Superior temporal gyrus (tissue), 1 donor: ENCODE measurements at regions not wholly inside any gene's neighbourhood (a gene's known extent, or its start where the extent isn't known, plus 50 kb on each side); places are given as distances from the start of the nearest gene placed in this dataset.

Source experiments
- DNase-seq: peaks from one replicate; pipeline ENCODE4 v3.0.0-alpha.2; 2016; ENCODE audit errors: extremely low spot score

GRCh38 chr10:47143473-47143872, 156.5 kb upstream of the GDF10 start:
- DNase-seq, result no peak

- DNase-seq, result no peak
Observed at GRCh38 chr10:47144525-47144924, 155.5 kb upstream of the GDF10 start.

GRCh38 chr10:47145290-47145934, 154.6 kb upstream of the GDF10 start:
- DNase-seq, result no peak

DNA sequence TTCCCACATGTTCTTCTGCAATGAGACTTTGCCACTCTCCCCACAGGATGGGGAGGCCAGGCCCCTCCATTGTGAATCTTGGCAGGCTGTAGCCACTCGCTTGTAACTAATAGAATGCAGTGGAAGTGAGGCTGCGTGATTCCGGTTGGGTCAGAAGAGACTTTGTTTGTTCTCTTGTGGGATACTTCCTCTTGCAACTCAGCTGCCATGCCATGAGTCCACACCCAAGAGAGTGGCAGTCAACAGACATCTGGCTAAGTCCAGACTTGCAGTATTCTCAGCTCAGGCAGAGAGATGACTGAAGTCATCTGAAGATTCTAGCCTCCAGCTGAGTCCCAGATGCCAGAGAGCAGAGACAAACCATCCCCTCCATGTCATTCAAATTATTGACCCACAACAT, 153.4 kb upstream of the GDF10 start:
- no peak for DNase-seq

GRCh38 chr10:47147186-47147585, 152.8 kb upstream of the GDF10 start:
- no peak for DNase-seq

DNA sequence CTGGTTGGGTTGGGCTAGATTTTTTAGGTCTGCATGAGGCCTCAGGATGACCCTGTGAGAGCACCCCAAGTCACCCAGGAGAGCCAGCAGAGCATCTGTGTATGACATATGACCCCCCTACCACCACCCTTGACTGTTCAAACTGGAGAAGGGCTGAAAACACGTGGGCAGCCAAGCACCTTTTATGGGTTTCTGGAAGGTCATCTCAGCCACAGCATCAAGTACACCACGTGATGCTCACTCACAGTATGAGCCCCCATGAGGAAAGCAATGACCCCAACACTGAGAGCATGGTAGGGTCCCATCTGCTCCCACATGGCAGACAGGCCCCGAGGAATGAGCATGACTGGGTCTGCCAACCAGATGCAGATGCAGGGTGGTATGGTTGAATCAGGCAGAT, 149.4 kb upstream of the GDF10 start:
- DNase-seq, result no peak

GRCh38 chr10:47151920-47152319, 148.1 kb upstream of the GDF10 start:
- DNase-seq, result no peak

DNA sequence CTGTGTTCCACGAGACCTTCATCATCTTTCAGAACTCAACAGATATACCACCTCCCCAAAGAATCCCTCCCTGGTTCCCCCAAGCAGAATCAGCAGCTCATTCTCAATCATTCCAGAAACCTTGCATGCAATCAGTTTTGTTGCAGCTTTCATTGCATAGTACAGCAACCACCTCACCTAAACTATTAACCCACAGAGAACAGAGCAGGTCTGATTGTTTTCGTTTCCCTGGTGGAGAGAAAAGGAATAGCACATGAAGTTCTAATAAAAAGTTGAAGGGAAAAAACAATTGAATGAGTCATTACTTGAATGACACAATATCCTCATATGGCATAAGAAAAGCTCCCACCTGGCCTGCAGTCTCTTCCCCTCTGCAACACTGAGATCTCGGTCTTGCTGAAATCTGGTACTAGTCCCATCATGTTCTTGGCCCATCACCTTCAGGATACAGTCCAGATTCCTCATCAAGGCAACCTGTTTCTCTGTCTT, 147.1 kb upstream of the GDF10 start:
- DNase-seq, result no peak

- no peak for DNase-seq
Observed at GRCh38 chr10:47154762-47155161, 145.2 kb upstream of the GDF10 start.

- DNase-seq, result no peak
Observed at GRCh38 chr10:47156873-47157272, 143.1 kb upstream of the GDF10 start.

DNA sequence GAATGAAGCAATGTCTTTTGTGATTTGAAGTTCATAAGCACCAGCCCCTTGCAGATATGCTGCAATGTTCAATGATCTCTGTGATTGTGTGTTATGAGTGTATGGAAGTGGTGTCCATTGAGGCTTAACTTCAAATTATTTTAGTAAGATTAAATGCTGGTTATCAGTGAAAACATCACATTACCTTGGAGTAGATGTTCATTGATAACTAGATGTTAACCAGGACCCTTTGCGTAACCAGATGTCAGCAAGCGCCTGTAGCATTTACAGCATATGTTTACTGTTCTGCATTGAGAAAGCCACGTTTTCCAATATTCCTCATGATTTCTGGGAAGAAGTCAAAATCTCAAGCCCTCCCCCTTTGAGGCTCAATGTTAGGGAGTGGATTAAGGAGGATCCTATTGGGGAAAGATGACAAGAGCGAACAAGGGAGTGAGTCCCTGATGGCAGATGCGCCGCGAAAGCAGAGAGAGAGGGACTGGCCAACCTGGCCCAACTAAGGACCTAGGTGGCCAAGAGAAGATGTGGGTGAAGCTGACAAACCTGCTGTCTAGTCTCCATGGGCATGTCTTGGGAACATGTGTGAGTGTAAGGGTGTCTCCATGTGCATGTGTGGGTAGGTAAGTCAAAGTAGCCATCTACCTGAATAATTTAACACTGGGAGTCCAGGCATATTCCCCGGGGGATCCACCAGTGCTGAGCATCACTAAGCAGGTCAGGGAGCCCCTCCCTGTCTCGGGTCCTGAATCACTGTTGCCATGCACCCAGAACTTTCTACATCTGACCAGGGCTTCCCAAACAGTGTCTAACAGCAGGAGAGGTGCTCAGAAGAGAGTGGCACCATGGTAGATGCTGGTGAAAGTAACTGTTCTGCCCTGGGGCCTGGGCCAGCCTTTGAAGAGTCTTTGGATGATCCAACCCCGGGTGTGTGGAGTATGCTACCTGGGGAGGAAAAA, 141.6 kb upstream of the GDF10 start:
- DNase-seq, result no peak

DNA sequence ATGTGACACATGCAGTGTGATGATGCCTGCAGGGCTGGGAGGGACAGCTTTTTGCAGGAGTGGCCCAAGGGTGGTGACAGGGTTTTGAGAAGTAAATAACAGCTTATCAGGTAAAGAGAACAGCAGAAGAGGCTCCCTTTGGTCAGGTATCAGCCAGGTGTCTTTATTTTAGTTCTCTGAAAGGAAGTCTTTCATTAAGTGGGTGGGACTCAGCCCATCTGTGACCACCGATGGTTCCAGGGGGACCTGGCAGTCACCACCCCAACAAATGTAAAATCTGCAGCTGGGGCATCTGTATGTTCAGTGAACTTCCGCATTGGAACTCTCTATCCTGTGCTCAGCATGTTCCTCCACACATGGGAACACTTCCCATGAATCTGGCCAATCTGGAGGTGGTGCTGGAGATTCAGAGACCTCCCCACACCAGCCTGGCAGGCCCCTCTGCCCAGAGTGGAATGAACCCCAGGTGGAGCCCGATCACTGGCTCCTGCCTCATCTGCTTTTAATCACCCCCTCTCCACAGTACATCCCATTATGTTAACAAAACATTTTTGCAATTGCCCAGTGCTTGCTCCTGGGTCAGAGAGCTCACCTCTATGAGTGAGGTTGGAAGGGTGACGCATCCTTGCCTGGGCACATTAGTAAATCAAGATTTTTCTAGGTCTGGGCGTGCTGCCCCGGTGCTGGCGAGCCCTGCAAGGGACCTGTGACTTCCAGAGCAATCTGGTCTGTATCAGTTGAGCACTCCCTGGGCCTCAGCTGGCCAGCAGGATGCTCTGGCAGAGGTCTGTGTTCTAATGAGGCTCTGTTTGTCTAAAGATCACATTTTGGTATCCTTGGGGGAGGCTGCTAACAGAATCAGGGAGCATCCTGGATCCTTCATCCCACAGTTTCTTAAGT, 140.4 kb upstream of the GDF10 start:
- DNase-seq, result no peak

- no peak for DNase-seq
Observed at GRCh38 chr10:47160261-47160908, 139.6 kb upstream of the GDF10 start.

DNA sequence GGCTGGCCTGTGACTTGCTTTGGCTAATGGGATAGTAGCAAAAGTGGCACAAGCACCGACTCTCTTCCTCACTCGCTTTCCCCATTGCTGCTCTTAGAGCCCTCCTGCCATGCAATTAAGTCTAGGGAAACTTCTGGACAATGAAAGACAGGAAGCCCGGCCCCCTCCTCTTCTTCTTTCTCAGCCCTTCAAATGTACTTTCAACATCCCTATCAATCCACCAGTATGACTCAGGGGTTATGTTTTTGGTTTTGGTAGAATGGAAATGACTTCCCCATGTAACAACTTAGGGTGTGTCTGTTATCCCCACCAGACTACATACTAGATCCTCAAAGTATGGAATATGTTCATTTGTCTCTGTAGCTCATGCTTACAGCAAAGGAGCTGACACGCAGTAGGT, 139.0 kb upstream of the GDF10 start:
- no peak for DNase-seq

GRCh38 chr10:47161465-47161864, 138.5 kb upstream of the GDF10 start:
- no peak for DNase-seq

DNA sequence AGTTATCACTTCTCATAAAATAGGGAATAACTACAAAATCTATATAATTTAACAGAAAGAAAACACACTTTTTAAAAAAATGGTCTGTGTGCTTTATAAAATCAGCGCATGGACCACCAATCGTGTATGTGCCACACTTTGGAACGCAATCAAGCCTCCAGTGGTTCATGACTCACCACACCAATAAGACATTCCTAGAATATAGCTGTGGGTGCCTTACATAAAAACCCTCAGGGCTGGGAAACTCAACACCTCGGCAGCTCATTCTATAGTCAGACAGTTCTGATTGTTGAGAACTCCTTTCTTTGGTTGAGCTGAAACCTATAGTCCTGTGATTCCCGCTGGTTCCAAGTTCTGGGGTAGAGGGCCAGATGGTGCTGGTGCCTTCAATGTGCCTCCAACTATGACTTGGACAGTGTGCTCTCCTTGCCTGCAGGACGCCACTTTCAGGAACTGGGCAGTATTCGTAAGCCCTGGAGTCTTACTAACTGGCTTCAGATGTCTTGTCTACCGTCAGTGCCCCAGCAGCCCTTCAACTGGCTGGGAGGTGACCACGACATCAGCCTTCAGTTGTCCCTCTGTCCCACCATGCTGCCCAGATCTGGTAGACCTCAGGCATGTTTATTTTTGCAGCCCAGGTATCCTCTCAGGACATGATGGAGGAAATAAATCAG, 135.7 kb upstream of the GDF10 start:
- no peak for DNase-seq

DNA sequence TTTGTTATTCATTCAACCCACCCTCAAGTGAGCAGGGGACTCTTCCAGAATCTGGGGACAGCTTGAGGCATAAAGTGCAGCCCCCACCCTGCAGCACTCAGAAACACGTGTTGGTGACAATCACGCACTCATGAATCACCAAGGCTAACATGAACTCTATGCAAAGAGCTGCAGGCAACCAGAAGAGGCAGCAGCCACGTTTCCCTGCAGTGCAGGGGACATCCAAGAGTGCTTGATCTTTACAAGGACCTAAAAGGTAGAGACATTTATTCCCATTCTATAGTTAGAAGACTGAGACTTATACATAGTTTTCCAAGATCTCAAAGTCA, 135.2 kb upstream of the GDF10 start:
- DNase-seq, result no peak

GRCh38 chr10:47165168-47165710, 134.8 kb upstream of the GDF10 start:
- no peak for DNase-seq

DNA sequence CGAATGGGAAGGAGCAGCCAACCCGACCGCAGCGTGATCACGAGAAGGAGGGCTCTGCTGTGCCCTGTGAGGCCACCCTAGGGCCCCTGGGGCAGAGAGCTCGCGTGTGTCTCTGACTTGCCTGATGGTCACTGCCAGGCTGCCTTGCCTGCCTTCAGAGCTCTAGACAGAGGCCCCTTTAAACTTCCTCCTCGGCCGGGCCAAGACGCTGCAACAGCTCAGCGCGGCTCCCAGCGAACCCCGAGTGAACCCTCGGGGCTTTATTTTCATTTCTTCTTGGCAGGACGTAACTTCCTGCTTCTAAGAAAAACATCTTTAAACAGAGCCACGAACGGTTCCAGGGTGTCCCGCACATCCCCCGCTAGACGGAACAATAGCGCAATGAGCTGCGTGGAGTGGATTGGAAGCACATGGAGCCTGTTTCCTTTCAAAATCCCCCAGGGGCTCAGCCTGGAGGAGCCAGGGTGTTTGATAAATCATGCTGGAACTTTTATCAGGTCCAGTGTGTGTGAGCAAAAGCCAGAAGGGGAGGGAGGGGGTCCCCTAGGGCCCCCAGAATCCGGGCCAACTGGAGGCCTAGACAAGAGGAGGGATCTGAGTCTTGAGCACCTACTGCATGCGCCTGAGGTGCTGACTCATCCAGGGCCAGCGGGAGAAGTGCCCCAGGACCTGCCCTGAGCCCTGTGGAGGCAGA, 134.1 kb upstream of the GDF10 start:
- peak; percentile 44 for DNase-seq

- DNase-seq, result no peak
Observed at GRCh38 chr10:47166405-47166777, 133.6 kb upstream of the GDF10 start.
